ENCODE measurements at regions not wholly inside any gene's neighbourhood (a gene's known extent, or its start where the extent isn't known, plus 50 kb on each side); places are given as distances from the start of the nearest gene placed in this dataset.
"Not testable (repeated sequence)": the region's sequence is repeated elsewhere in the genome, so short reads cannot be mapped to it uniquely, and the experiment has no call there.

- no peak for DNase-seq (ENCODE audit: low spot score)
- POLR2A ChIA-PET (ENCODE audit: low non-redundant PET), result no interaction called here
- CTCF ChIA-PET, result no interaction called here
- no peak overlapping the region for H3K27ac ChIP-seq
- no peak for TF ChIP-seq CTCF (conservative IDR thresholded peaks at IDR 0.05; ENCODE audit: low read depth)
Observed at GRCh38 chr15:93940226-93940625, 291.1 kb upstream of the MCTP2 start.

GRCh38 chr15:93932164-93932776 is 299.1 kb upstream of the MCTP2 start:
- no peak for DNase-seq (ENCODE audit: low spot score)
- TF ChIP-seq CTCF (conservative IDR thresholded peaks at IDR 0.05; ENCODE audit: low read depth), result no peak
- CTCF ChIA-PET, result interaction anchor here (1.0 kb wide), 1 partner anchor 12 kb away, joined by 4 read pairs; no protein-coding TSS in a partner anchor
- POLR2A ChIA-PET (ENCODE audit: low non-redundant PET), result no interaction called here
- no peak overlapping the region for H3K27ac ChIP-seq

- TF ChIP-seq CTCF (conservative IDR thresholded peaks at IDR 0.05; ENCODE audit: low read depth), result no peak
- CTCF ChIA-PET, result interaction anchor here (0.6 kb wide), 2 partner anchors 395 to 462 kb away, joined by 3 to 5 read pairs; no protein-coding TSS in a partner anchor
- H3K27ac ChIP-seq, result peak overlapping the region; percentile 88
- POLR2A ChIA-PET (ENCODE audit: low non-redundant PET), result no interaction called here
- DNase-seq (ENCODE audit: low spot score), result peak; percentile 78
Observed at GRCh38 chr15:93929375-93930094, 301.8 kb upstream of the MCTP2 start.

GRCh38 chr15:93920204-93920603 is 311.2 kb upstream of the MCTP2 start:
- H3K27ac ChIP-seq, result no peak overlapping the region
- ChIA-PET POLR2A (ENCODE audit: low non-redundant PET) (no interaction called here), CTCF (interaction anchor here (0.9 kb wide), 1 partner anchor 12 kb away, joined by 4 read pairs; no protein-coding TSS in a partner anchor)
- TF ChIP-seq CTCF (conservative IDR thresholded peaks at IDR 0.05; ENCODE audit: low read depth), result no peak
- no peak for DNase-seq (ENCODE audit: low spot score)

- CTCF ChIA-PET; DNase-seq (ENCODE audit: low spot score): not testable (repeated sequence)
Observed at GRCh38 chr15:93918801-93919200, 312.6 kb upstream of the MCTP2 start.

GRCh38 chr15:93917181-93917580 is 314.2 kb upstream of the MCTP2 start:
- CTCF ChIA-PET, result no interaction called here
- POLR2A ChIA-PET (ENCODE audit: low non-redundant PET), result no interaction called here
- TF ChIP-seq CTCF (conservative IDR thresholded peaks at IDR 0.05; ENCODE audit: low read depth), result no peak
- no peak for DNase-seq (ENCODE audit: low spot score)
- no peak overlapping the region for H3K27ac ChIP-seq

More at GRCh38 chr15:93918801-93919200, 312.6 kb upstream of the MCTP2 start:
- H3K27ac ChIP-seq; POLR2A ChIA-PET (ENCODE audit: low non-redundant PET): not testable (repeated sequence)

GRCh38 chr15:93913871-93914270 is 317.5 kb upstream of the MCTP2 start:
- CTCF ChIA-PET, result no interaction called here
- POLR2A ChIA-PET (ENCODE audit: low non-redundant PET), result no interaction called here
- H3K27ac ChIP-seq, result no peak overlapping the region
- no peak for DNase-seq (ENCODE audit: low spot score)
- no peak for TF ChIP-seq CTCF (conservative IDR thresholded peaks at IDR 0.05; ENCODE audit: low read depth)

Measured in RWPE1 (cell line).